ENCODE measurements at regions not wholly inside any gene's neighbourhood (a gene's known extent, or its start where the extent isn't known, plus 50 kb on each side); places are given as distances from the start of the nearest gene placed in this dataset.

DNA sequence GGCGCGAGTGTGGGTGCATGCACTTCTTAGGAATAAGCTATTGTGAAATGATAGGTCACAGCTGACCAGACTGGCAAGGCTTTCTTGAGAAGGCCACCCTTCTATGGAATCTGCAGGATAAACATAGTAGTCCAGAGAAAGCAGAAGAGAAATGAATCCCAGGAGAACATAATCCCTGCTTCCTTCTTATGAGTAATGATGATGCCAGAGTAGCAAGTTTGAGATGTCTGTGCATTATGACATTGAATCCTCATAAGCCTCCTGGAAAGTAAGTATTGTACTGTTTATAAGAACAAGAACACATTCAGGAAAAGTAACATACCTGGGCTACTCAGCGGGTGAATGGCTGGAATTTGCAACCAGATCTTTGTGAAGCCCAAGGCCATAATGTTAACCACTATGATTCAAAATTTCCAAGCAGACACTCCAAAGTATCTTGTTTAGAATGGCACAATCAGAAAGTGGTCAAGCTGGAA, 272.1 kb upstream of the HS3ST1 start:
- no peak for TF ChIP-seq EZH2phosphoT487 (IDR thresholded peaks at IDR 0.05; ENCODE audit: low read depth)
- TF ChIP-seq, protein P1, sequence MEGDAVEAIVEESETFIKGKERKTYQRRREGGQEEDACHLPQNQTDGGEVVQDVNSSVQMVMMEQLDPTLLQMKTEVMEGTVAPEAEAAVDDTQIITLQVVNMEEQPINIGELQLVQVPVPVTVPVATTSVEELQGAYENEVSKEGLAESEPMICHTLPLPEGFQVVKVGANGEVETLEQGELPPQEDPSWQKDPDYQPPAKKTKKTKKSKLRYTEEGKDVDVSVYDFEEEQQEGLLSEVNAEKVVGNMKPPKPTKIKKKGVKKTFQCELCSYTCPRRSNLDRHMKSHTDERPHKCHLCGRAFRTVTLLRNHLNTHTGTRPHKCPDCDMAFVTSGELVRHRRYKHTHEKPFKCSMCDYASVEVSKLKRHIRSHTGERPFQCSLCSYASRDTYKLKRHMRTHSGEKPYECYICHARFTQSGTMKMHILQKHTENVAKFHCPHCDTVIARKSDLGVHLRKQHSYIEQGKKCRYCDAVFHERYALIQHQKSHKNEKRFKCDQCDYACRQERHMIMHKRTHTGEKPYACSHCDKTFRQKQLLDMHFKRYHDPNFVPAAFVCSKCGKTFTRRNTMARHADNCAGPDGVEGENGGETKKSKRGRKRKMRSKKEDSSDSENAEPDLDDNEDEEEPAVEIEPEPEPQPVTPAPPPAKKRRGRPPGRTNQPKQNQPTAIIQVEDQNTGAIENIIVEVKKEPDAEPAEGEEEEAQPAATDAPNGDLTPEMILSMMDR (IDR thresholded peaks at IDR 0.05; ENCODE audit: low read depth, low read length) = no peak
- Histone ChIP-seq H3K79me2 (ENCODE audit: low read length) (no peaks in the 10 kb centered on the region), H3K27ac (ENCODE audit: low read length) (no peak overlapping the region), H3K4me3 (ENCODE audit: low read length) (no peak overlapping the region), H3K27me3 (ENCODE audit: low read depth, low read length) (no peaks in the 10 kb centered on the region), H3K9ac (ENCODE audit: low read length) (no peak overlapping the region), H3K4me1 (ENCODE audit: low read length) (no peaks in the 10 kb centered on the region), H2AFZ (ENCODE audit: low read depth, low read length) (no peak overlapping the region), H3K9me3 (ENCODE audit: insufficient read depth, low read length) (no peaks in the 10 kb centered on the region), H4K20me1 (ENCODE audit: insufficient read depth, low read length) (no peaks in the 10 kb centered on the region), H3K4me2 (ENCODE audit: low read length) (no peak overlapping the region), H3K36me3 (replicated peaks; ENCODE audit: low read depth, low read length) (no peaks in the 10 kb centered on the region)

DNA sequence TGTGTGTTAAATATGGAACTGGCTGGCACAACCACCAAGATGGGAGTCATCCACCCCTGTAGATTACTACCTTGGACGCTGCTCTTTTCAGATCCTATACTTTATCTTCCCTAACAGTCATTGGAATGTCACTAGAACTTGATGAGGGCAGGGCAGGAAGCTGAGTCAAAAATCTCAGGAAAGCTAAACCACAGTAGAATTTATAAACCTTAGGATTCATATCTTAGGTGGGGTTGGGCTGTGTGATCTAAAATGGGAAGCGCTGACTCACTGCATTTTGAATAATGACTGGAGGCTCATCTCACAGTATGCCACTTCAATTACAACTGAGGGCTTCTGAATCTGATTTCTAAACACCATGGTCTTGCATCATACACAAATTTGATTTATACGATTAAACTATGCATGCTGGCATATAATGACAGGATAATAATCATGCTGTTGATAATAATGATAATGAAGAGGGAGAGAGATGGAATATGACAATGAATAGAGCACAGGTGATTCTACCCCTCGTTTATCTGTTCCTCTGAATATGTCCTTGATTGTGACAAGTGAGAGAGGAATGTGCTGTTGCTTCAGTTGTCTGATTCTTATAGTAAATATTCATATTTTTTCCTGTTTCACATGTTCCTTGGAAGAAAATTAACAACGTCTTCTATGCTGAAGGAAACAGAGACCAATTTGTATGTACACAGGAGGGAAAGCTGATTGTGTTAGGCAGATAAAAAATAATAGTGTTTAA, 270.3 kb upstream of the HS3ST1 start:
- Histone ChIP-seq H2AFZ (ENCODE audit: low read depth, low read length) (no peak overlapping the region), H3K4me3 (ENCODE audit: low read length) (no peak overlapping the region), H3K36me3 (replicated peaks; ENCODE audit: low read depth, low read length) (no peaks in the 10 kb centered on the region), H3K4me2 (ENCODE audit: low read length) (no peak overlapping the region), H3K4me1 (ENCODE audit: low read length) (no peaks in the 10 kb centered on the region), H3K27ac (ENCODE audit: low read length) (no peak overlapping the region), H3K27me3 (ENCODE audit: low read depth, low read length) (no peaks in the 10 kb centered on the region), H4K20me1 (ENCODE audit: insufficient read depth, low read length) (no peaks in the 10 kb centered on the region), H3K79me2 (ENCODE audit: low read length) (no peaks in the 10 kb centered on the region), H3K9me3 (ENCODE audit: insufficient read depth, low read length) (no peaks in the 10 kb centered on the region), H3K9ac (ENCODE audit: low read length) (no peak overlapping the region)
- TF ChIP-seq EZH2phosphoT487 (IDR thresholded peaks at IDR 0.05; ENCODE audit: low read depth) = no peak
- TF ChIP-seq, protein P1 (IDR thresholded peaks at IDR 0.05; ENCODE audit: low read depth, low read length) = no peak

DNA sequence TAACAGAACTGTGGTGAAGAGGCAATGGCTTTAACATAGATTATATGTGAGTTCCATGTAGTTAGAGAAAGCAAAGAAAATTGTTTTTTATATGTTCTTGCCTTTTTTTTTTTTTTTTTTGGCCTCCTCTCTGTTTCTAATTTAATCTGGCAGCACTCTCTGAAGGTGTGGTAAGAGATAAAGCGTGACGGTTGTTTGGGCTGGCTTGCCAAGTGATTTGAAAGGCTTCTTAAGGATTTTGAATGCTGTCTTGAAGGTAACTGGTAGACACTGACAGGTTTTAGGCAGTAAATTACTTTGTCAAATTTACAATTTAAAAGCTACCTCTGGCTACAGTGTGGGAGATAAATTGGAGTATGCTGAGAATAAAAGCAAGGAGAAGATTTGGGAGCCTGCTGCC, 269.3 kb upstream of the HS3ST1 start:
- no peak for TF ChIP-seq EZH2phosphoT487 (IDR thresholded peaks at IDR 0.05; ENCODE audit: low read depth)
- TF ChIP-seq, protein P1 (IDR thresholded peaks at IDR 0.05; ENCODE audit: low read depth, low read length) = no peak
- Histone ChIP-seq H3K27ac (ENCODE audit: low read length) (no peak overlapping the region), H3K4me2 (ENCODE audit: low read length) (no peak overlapping the region), H3K36me3 (replicated peaks; ENCODE audit: low read depth, low read length) (no peaks in the 10 kb centered on the region), H2AFZ (ENCODE audit: low read depth, low read length) (no peak overlapping the region), H4K20me1 (ENCODE audit: insufficient read depth, low read length) (no peaks in the 10 kb centered on the region), H3K4me3 (ENCODE audit: low read length) (no peak overlapping the region), H3K9me3 (ENCODE audit: insufficient read depth, low read length) (peaks cover 5% of the 10 kb centered on the region; the same call in 1 of the 2 replicates), H3K4me1 (ENCODE audit: low read length) (no peaks in the 10 kb centered on the region), H3K27me3 (ENCODE audit: low read depth, low read length) (no peaks in the 10 kb centered on the region), H3K79me2 (ENCODE audit: low read length) (no peaks in the 10 kb centered on the region), H3K9ac (ENCODE audit: low read length) (no peak overlapping the region)

DNA sequence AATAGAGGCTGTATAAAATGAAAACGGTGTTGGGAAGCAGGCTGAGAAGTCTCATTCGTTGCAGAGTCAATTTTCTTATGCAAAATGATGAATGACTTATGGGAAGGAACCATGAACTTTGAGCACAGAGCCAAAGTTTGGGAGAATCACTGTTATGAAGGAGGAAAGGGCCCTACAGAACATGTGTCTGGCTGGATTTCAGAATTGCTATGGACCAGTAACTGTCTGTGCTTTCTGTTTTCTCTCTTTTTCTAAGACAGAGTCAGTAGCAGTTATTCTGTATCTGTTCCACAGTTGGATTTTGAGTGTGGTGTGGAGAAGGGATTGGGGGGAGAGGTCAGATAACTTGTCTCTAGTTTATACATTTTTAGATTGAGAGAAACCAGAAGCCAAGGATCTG, 265.0 kb upstream of the HS3ST1 start:
- TF ChIP-seq, protein P1 (IDR thresholded peaks at IDR 0.05; ENCODE audit: low read depth, low read length) = no peak
- TF ChIP-seq EZH2phosphoT487 (IDR thresholded peaks at IDR 0.05; ENCODE audit: low read depth) = no peak
- no peaks in the 10 kb centered on the region for H3K36me3 ChIP-seq (replicated peaks; ENCODE audit: low read depth, low read length)
- H3K4me3 ChIP-seq (ENCODE audit: low read length) = no peak overlapping the region
- H3K27me3 ChIP-seq (ENCODE audit: low read depth, low read length) = no peaks in the 10 kb centered on the region
- H3K4me1 ChIP-seq (ENCODE audit: low read length) = peaks cover 9% of the 10 kb centered on the region
- H4K20me1 ChIP-seq (ENCODE audit: insufficient read depth, low read length) = no peaks in the 10 kb centered on the region
- no peak overlapping the region for H2AFZ ChIP-seq (ENCODE audit: low read depth, low read length)
- H3K9me3 ChIP-seq (ENCODE audit: insufficient read depth, low read length) = peaks cover 5% of the 10 kb centered on the region; the same call in 1 of the 2 replicates
- H3K79me2 ChIP-seq (ENCODE audit: low read length) = no peaks in the 10 kb centered on the region
- H3K4me2 ChIP-seq (ENCODE audit: low read length) = no peak overlapping the region
- no peak overlapping the region for H3K27ac ChIP-seq (ENCODE audit: low read length)
- no peak overlapping the region for H3K9ac ChIP-seq (ENCODE audit: low read length)
